Hepatocyte (in vitro differentiated cells): ENCODE measurements at regions not wholly inside any gene's neighbourhood (a gene's known extent, or its start where the extent isn't known, plus 50 kb on each side); places are given as distances from the start of the nearest gene placed in this dataset.

Experiments used
- DNase-seq: peaks from one replicate; pipeline ENCODE4 v3.0.0-alpha.2; 2016; ENCODE audit warnings: low spot score
- H2AFZ ChIP-seq: fragments of 200-600 bp; sonication (generic); 2 replicates; pipeline ENCODE4 v1.6.0; 2016; ENCODE audit warnings: antibody characterized with exemption, mild to moderate bottlenecking
- H3K27ac ChIP-seq: fragments of 200-600 bp; sonication (generic); 2 replicates; pipeline ENCODE4 v1.5.1; 2016; ENCODE audit warnings: mild to moderate bottlenecking
- H3K27me3 ChIP-seq: fragments of 200-600 bp; sonication (generic); 2 replicates; pipeline ENCODE4 v1.6.1; 2016
- H3K36me3 ChIP-seq: fragments of 200-600 bp; sonication (generic); replicated peaks from 2 replicates; pipeline ENCODE4 v1.5.1; 2016; ENCODE audit warnings: low read depth; ENCODE audit not compliant: insufficient read depth
- H3K4me1 ChIP-seq: fragments of 200-600 bp; sonication (generic); 2 replicates; pipeline ENCODE4 v1.5.1; 2016; ENCODE audit warnings: mild to moderate bottlenecking, moderate library complexity; ENCODE audit not compliant: insufficient read depth
- H3K4me2 ChIP-seq: fragments of 200-600 bp; sonication (generic); 2 replicates; pipeline ENCODE4 v1.6.0; 2016
- H3K4me3 ChIP-seq: fragments of 200-600 bp; sonication (generic); 2 replicates; pipeline ENCODE4 v1.5.1; 2016; ENCODE audit warnings: mild to moderate bottlenecking
- H3K79me2 ChIP-seq: fragments of 200-600 bp; sonication (generic); 2 replicates; pipeline ENCODE4 v1.6.0; 2017; ENCODE audit warnings: mild to moderate bottlenecking
- H3K9me2 ChIP-seq: fragments of 200-600 bp; sonication (generic); replicated peaks from 2 replicates; pipeline ENCODE4 v1.6.0; 2017; ENCODE audit warnings: mild to moderate bottlenecking; ENCODE audit not compliant: insufficient read depth
- H3K9me3 ChIP-seq: fragments of 200-600 bp; sonication (generic); 2 replicates; pipeline ENCODE4 v1.5.1; 2016; ENCODE audit warnings: low read depth, mild to moderate bottlenecking
- H4K20me1 ChIP-seq: fragments of 200-600 bp; sonication (generic); 2 replicates; pipeline ENCODE4 v1.6.0; 2016; ENCODE audit warnings: mild to moderate bottlenecking; ENCODE audit not compliant: insufficient read depth, poor library complexity, severe bottlenecking
- EZH2 ChIP-seq: fragments of 200-600 bp; sonication (generic); IDR thresholded peaks from 2 replicates; pipeline ENCODE4 v1.6.1; 2016; ENCODE audit warnings: antibody characterized with exemption, mild to moderate bottlenecking, borderline replicate concordance
- EZH2phosphoT487 ChIP-seq: fragments of 200-600 bp; sonication (generic); IDR thresholded peaks from one replicate; pipeline ENCODE4 v1.6.1; 2018; ENCODE audit warnings: antibody characterized with exemption, mild to moderate bottlenecking, low read depth, moderate library complexity; ENCODE audit not compliant: unreplicated experiment, severe bottlenecking
- WGBS: methylation state at CpG from one replicate; pipeline ENCODE4 v1.1.6; 2016; ENCODE audit warnings: low lambda C conversion rate; ENCODE audit errors: missing lambda C conversion rate; 5-methylcytosine and 5-hydroxymethylcytosine counted together
- TF ChIP-seq, protein P1 (sequence below): fragments of 200-600 bp; sonication (generic); IDR thresholded peaks from 2 replicates; pipeline ENCODE4 v1.5.1; 2016; ENCODE audit warnings: antibody characterized with exemption, mild to moderate bottlenecking; ENCODE audit not compliant: poor library complexity

DNA sequence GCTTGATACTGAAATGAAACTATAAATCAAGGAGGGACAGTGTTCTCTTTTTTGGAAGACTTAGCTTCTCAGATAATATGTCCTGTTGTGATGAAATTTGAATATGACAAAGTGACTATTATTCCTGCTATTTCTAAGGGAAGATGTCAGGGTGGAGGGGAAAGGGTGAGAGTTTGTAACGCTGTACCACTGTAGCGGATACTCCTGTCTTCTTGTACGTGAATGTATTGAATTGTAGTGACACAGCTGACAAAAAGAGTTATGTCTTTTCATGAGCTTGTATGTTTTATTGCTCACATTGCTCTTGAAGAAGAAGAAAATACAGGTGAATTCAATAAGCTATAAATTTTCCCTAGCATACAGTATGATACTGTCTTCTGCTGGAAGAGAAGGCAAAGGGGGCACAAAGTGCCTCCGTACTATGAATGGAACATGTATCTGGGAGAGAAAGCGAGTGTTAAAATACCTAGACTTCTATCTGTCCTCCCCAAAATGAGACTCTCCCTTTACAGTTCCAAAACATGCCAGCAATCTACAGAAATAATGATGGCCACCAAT, 538.5 kb upstream of the LRRC4C start:
- 88% methylated on average over 5 of the region's 5 CpGs for WGBS
- Histone ChIP-seq H3K4me1 (no peaks in the 10 kb centered on the region), H3K4me2 (no peak overlapping the region), H3K79me2 (no peaks in the 10 kb centered on the region), H3K9me2 (no peaks in the 10 kb centered on the region), H3K36me3 (no peaks in the 10 kb centered on the region), H3K27ac (no peak overlapping the region), H4K20me1 (no peaks in the 10 kb centered on the region), H2AFZ (no peak overlapping the region), H3K27me3 (no peaks in the 10 kb centered on the region), H3K4me3 (no peak overlapping the region), H3K9me3 (no peaks in the 10 kb centered on the region)
- TF ChIP-seq, protein P1, sequence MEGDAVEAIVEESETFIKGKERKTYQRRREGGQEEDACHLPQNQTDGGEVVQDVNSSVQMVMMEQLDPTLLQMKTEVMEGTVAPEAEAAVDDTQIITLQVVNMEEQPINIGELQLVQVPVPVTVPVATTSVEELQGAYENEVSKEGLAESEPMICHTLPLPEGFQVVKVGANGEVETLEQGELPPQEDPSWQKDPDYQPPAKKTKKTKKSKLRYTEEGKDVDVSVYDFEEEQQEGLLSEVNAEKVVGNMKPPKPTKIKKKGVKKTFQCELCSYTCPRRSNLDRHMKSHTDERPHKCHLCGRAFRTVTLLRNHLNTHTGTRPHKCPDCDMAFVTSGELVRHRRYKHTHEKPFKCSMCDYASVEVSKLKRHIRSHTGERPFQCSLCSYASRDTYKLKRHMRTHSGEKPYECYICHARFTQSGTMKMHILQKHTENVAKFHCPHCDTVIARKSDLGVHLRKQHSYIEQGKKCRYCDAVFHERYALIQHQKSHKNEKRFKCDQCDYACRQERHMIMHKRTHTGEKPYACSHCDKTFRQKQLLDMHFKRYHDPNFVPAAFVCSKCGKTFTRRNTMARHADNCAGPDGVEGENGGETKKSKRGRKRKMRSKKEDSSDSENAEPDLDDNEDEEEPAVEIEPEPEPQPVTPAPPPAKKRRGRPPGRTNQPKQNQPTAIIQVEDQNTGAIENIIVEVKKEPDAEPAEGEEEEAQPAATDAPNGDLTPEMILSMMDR = no peak
- TF ChIP-seq EZH2phosphoT487 = no peak
- TF ChIP-seq EZH2 = no peak
- no peak for DNase-seq

DNA sequence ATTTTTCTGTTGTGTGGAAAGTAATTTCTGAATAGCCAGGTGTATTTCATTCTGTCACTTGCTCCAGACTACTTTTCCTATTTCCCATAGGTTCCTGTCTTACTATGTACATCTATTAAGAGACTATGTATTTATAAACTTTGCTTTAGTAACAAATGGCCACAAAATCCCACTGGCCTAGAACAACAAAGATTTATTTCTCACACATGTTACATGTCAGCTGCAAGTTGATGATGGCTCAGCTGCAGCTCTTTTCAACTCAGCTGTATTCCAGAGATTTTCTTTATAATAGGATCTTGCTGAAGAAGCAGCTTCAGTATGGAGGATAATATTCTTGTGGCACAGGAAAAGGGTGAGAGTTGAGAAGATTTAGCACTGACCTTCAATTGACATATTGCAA, 539.6 kb upstream of the LRRC4C start:
- Histone ChIP-seq H3K9me2 (no peaks in the 10 kb centered on the region), H2AFZ (no peak overlapping the region), H3K27me3 (no peaks in the 10 kb centered on the region), H3K36me3 (no peaks in the 10 kb centered on the region), H3K4me1 (no peaks in the 10 kb centered on the region), H4K20me1 (no peaks in the 10 kb centered on the region), H3K79me2 (no peaks in the 10 kb centered on the region), H3K9me3 (no peaks in the 10 kb centered on the region), H3K4me2 (no peak overlapping the region), H3K4me3 (no peak overlapping the region), H3K27ac (no peak overlapping the region)
- no peak for DNase-seq
- TF ChIP-seq EZH2phosphoT487 (no peak), EZH2 (no peak)
- TF ChIP-seq, protein P1 = no peak

DNA sequence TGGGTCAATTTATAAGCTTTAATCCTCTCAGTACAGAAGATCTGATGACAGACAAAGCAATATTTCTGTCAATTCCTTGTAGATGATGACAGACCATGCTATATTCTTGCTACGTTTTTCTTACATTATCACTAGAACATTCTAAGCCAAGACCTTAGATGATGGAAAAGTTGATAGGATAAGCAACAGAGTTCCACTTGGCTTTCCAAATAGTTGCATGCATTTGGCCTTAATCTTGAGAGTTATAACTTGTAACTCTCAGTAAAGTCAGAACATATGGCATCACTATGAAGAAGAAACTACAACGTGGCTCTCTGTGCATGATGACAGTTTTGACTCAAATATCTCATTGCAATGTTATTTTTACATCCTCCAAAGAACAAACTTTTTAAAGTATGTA, 544.3 kb upstream of the LRRC4C start:
- 63% methylated on average over 2 of the region's 2 CpGs for WGBS
- Histone ChIP-seq H4K20me1 (no peaks in the 10 kb centered on the region), H3K4me3 (no peak overlapping the region), H3K9me3 (no peaks in the 10 kb centered on the region), H2AFZ (no peak overlapping the region), H3K79me2 (no peaks in the 10 kb centered on the region), H3K27ac (no peak overlapping the region), H3K4me2 (no peak overlapping the region), H3K27me3 (no peaks in the 10 kb centered on the region), H3K36me3 (no peaks in the 10 kb centered on the region), H3K4me1 (no peaks in the 10 kb centered on the region), H3K9me2 (no peaks in the 10 kb centered on the region)
- TF ChIP-seq EZH2phosphoT487 (no peak), EZH2 (no peak)
- TF ChIP-seq, protein P1 = no peak
- no peak for DNase-seq

DNA sequence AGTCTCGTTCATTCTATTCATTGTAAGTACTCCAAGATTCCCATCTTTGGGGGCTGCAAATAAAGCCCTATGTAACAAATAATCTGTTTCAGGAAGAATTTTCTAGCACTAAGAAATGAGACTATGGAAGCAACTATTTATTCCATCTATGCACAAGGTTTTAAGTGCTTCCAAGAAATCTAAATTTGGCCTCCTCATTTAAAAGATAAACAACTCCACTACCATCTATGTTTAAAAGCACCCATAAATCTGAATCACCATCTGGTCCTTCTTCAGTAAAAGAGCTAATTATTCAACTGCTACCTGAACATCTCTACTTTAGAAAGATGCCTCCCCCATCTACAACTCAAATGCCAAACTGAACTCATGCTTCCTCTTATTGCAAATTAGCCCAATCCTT, 547.3 kb upstream of the LRRC4C start:
- DNase-seq = no peak
- Histone ChIP-seq H3K9me2 (no peaks in the 10 kb centered on the region), H3K79me2 (no peaks in the 10 kb centered on the region), H3K4me1 (no peaks in the 10 kb centered on the region), H4K20me1 (no peaks in the 10 kb centered on the region), H3K27ac (no peak overlapping the region), H3K4me2 (no peak overlapping the region), H3K36me3 (no peaks in the 10 kb centered on the region), H3K27me3 (no peaks in the 10 kb centered on the region), H3K9me3 (no peaks in the 10 kb centered on the region), H2AFZ (no peak overlapping the region), H3K4me3 (no peak overlapping the region)
- 90% methylated on average over 1 of the region's 1 CpG for WGBS
- TF ChIP-seq, protein P1 = no peak
- TF ChIP-seq EZH2phosphoT487 = no peak
- no peak for TF ChIP-seq EZH2
